ENCODE measurements at regions not wholly inside any gene's neighbourhood (a gene's known extent, or its start where the extent isn't known, plus 50 kb on each side); places are given as distances from the start of the nearest gene placed in this dataset.

DNA sequence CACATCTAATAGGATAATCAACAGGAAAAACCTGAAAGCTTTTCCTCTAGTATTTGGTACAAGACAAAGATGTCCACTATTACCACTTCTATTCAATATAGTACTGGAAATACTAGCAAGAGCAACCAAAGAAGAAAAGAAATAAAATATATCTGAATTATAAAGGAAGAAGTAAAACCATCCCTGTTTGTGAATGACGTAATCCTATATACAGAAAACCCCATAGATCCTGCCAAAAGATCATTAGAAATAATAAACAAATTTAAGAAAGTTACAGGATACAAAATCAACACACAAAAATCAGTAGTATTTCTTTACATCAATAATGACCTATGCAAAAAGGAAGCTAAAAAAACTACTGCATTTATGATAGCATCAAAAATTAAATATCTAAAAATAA is 1191.3 kb upstream of the C9orf72 start:
- no peak overlapping the region for H3K4me3 ChIP-seq (ENCODE audit: low read length)
- DNase-seq (ENCODE audit: low read depth): no peak
- no peak for TF ChIP-seq CTCF (conservative IDR thresholded peaks at IDR 0.05; ENCODE audit: low read length)

- DNase-seq (ENCODE audit: low read depth): no peak
- no peak for TF ChIP-seq CTCF (conservative IDR thresholded peaks at IDR 0.05; ENCODE audit: low read length)
- H3K4me3 ChIP-seq (ENCODE audit: low read length): no peak overlapping the region
These were observed 1196.9 kb upstream of the C9orf72 start for GRCh38 chr9:28770226-28770625.

DNA sequence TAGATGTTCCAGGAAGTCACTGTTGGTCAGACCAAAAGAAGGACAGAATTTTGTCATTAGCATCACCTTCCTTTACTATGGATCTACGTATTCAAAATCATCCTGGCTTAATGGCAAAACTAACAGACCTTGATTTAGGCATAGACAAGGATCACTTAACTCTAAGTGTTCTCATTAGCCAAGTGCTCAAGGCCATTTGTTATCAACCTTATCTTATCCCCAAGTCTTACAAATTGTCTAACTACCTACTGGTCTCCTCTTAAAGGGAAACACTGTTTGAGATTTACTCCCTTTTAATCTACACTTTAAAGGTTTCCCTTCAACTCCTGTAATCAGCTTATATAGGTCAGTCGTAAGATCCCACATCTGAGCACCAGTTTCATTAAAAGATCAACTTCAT is 1197.5 kb upstream of the C9orf72 start:
- H3K4me3 ChIP-seq (ENCODE audit: low read length): no peak overlapping the region
- TF ChIP-seq CTCF (conservative IDR thresholded peaks at IDR 0.05; ENCODE audit: low read length): no peak
- no peak for DNase-seq (ENCODE audit: low read depth)

DNA sequence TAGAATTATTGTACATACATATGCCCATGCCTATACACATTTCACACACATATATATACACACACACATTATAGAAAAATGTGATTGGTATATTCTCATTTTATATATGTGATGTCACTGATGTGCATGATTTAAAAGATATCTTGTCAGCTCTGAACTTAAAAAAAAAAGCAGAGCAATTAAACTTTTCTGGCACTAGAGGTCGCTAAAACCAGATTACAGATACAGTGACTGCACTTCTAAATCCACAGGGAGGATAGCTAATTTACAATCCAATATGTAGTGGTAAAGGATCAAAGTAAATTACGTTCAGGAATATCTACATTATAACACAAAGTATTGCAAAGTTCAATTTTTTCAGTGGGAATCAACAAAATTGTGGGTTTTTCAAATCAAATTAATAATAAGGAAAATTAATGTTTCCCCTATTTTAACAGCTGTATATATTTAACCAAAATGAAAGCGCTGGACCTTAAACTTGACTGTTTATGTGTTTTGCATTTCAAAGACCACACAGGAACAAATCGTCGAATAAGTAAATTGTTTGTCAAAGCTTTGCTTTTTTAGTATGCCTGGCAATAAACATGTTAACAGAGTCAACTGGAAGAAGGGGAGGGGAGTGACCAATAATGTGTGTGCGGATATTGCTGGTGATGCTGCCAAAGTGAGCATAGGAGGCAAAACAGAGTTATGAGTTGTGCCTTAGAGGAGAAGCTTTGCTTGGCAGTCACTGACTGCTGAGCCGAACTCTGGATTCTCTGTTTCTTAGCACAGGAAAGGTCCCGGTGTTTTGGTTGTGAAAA is 1201.4 kb upstream of the C9orf72 start:
- no peak for DNase-seq (ENCODE audit: low read depth)
- no peak for TF ChIP-seq CTCF (conservative IDR thresholded peaks at IDR 0.05; ENCODE audit: low read length)
- H3K4me3 ChIP-seq (ENCODE audit: low read length): no peak overlapping the region

GRCh38 chr9:28779243-28779642 is 1206.0 kb upstream of the C9orf72 start:
- H3K4me3 ChIP-seq (ENCODE audit: low read length): no peak overlapping the region
- no peak for DNase-seq (ENCODE audit: low read depth)
- no peak for TF ChIP-seq CTCF (conservative IDR thresholded peaks at IDR 0.05; ENCODE audit: low read length)

GRCh38 chr9:28781481-28781880 is 1208.2 kb upstream of the C9orf72 start:
- no peak for DNase-seq (ENCODE audit: low read depth)
- TF ChIP-seq CTCF (conservative IDR thresholded peaks at IDR 0.05; ENCODE audit: low read length): no peak
- no peak overlapping the region for H3K4me3 ChIP-seq (ENCODE audit: low read length)

DNA sequence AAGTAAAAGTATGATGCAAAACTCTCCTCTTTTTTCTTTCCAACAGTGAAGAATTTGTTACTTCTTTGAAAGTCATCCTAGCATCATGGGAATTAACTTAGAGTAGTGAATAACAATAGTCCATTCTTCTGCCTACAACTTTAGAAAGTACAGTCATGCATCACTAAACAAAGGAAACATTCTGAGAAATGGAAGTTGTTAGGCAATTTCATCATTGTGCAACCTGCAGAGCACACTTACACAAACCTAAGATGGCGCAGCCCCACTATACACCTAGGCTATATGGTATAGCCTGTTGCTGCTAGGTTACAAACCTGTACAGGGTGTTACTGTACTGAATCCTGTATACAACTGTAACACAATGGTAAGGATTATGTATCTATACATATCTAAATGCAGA is 1209.3 kb upstream of the C9orf72 start:
- no peak for DNase-seq (ENCODE audit: low read depth)
- no peak for TF ChIP-seq CTCF (conservative IDR thresholded peaks at IDR 0.05; ENCODE audit: low read length)
- H3K4me3 ChIP-seq (ENCODE audit: low read length): no peak overlapping the region

All from AG10803 (cell line).